ENCODE measurements at regions not wholly inside any gene's neighbourhood (a gene's known extent, or its start where the extent isn't known, plus 50 kb on each side); places are given as distances from the start of the nearest gene placed in this dataset.
A peak's percentile ranks its signal among the peaks of the same experiment; 100 is the strongest.

- no peak for DNase-seq
Measured at GRCh38 chr10:118246332-118247295, 95.5 kb downstream of the FAM204A start.

- no peak for DNase-seq
Measured at GRCh38 chr10:118243907-118244306, 98.2 kb downstream of the FAM204A start.

GRCh38 chr10:118241229-118242137 is 100.6 kb downstream of the FAM204A start:
- DNase-seq: peak; percentile 27 to 38

GRCh38 chr10:118239236-118239630 is 102.9 kb downstream of the FAM204A start:
- no peak for DNase-seq

GRCh38 chr10:118238573-118239235 is 103.4 kb downstream of the FAM204A start:
- no peak for DNase-seq

GRCh38 chr10:118237930-118238329 is 104.2 kb downstream of the FAM204A start:
- no peak for DNase-seq

GRCh38 chr10:118234683-118235082 is 107.4 kb downstream of the FAM204A start:
- DNase-seq: no peak

GRCh38 chr10:118220346-118220850 is 121.7 kb downstream of the FAM204A start:
- no peak for DNase-seq

GRCh38 chr10:118218562-118218961 is 123.6 kb downstream of the FAM204A start:
- no peak for DNase-seq

- DNase-seq: no peak
Measured at GRCh38 chr10:118216571-118217170, 125.5 kb downstream of the FAM204A start.

- no peak for DNase-seq
Measured at GRCh38 chr10:118216020-118216419, 126.1 kb downstream of the FAM204A start.

- no peak for DNase-seq
Measured at GRCh38 chr10:118214776-118215175, 127.3 kb downstream of the FAM204A start.

GRCh38 chr10:118213436-118213835 is 128.7 kb downstream of the FAM204A start:
- no peak for DNase-seq

- DNase-seq: no peak
Measured at GRCh38 chr10:118210276-118210675, 131.8 kb downstream of the FAM204A start.

GRCh38 chr10:118209215-118209614 is 132.9 kb downstream of the FAM204A start:
- no peak for DNase-seq

- DNase-seq: no peak
Measured at GRCh38 chr10:118207470-118208007, 134.6 kb downstream of the FAM204A start.

GRCh38 chr10:118204292-118204943 is 137.7 kb downstream of the FAM204A start:
- DNase-seq: no peak

GRCh38 chr10:118203461-118203860 is 138.7 kb downstream of the FAM204A start:
- no peak for DNase-seq

GRCh38 chr10:118195729-118196128 is 146.4 kb downstream of the FAM204A start:
- no peak for DNase-seq

- no peak for DNase-seq
Measured at GRCh38 chr10:118193642-118194041, 146.9 kb upstream of the RAB11FIP2 start.

- DNase-seq: no peak
Measured at GRCh38 chr10:118181021-118181420, 134.3 kb upstream of the RAB11FIP2 start.
